Sigmoid colon (tissue), 4 donors: ENCODE measurements at regions not wholly inside any gene's neighbourhood (a gene's known extent, or its start where the extent isn't known, plus 50 kb on each side); places are given as distances from the start of the nearest gene placed in this dataset.

Experiments used
- POLR2AphosphoS5 ChIP-seq, 4 donors: sonication (generic); formaldehyde crosslinking; IDR thresholded peaks; one replicate each; pipeline ENCODE4 v1.6.1; 2017; ENCODE audit warnings: antibody characterized with exemption in 4 of 4
- TF ChIP-seq, protein P1 (sequence below), 4 experiments: fragments of 450-650 bp in 3 of 4; fragments of 200-600 bp in 1 of 4; IDR thresholded peaks; one replicate each; pipeline ENCODE4 v1.5.1; 2016 to 2019; ENCODE audit warnings: antibody characterized with exemption in 4 of 4, mild to moderate bottlenecking in 3 of 4, moderate library complexity in 2 of 4

DNA sequence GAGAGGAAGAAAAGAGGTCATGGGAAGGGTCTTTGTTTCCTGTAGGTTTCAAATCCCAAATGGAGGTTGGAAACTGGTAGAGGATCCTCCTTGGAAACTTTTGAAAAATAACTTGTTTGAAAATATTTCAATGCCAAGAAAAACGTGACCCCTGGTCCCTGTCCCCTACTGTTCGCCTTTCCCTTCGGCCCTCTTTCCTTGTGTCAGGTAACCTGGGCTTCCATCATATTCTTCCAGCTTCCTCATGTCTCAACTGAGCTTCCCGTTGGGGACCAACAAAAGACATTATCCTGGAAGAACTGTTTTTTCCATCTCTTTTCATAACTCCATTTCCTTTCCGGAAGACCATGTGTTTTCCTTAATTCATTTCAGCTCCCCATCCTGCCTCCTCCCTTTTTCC, 266.8 kb upstream of the ANKRD55 start:
- TF ChIP-seq, protein P1, sequence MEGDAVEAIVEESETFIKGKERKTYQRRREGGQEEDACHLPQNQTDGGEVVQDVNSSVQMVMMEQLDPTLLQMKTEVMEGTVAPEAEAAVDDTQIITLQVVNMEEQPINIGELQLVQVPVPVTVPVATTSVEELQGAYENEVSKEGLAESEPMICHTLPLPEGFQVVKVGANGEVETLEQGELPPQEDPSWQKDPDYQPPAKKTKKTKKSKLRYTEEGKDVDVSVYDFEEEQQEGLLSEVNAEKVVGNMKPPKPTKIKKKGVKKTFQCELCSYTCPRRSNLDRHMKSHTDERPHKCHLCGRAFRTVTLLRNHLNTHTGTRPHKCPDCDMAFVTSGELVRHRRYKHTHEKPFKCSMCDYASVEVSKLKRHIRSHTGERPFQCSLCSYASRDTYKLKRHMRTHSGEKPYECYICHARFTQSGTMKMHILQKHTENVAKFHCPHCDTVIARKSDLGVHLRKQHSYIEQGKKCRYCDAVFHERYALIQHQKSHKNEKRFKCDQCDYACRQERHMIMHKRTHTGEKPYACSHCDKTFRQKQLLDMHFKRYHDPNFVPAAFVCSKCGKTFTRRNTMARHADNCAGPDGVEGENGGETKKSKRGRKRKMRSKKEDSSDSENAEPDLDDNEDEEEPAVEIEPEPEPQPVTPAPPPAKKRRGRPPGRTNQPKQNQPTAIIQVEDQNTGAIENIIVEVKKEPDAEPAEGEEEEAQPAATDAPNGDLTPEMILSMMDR (IDR thresholded peaks at IDR 0.05) = no peak
- no peak for TF ChIP-seq POLR2AphosphoS5 (IDR thresholded peaks at IDR 0.05)
